ENCODE measurements at regions not wholly inside any gene's neighbourhood (a gene's known extent, or its start where the extent isn't known, plus 50 kb on each side); places are given as distances from the start of the nearest gene placed in this dataset.

DNA sequence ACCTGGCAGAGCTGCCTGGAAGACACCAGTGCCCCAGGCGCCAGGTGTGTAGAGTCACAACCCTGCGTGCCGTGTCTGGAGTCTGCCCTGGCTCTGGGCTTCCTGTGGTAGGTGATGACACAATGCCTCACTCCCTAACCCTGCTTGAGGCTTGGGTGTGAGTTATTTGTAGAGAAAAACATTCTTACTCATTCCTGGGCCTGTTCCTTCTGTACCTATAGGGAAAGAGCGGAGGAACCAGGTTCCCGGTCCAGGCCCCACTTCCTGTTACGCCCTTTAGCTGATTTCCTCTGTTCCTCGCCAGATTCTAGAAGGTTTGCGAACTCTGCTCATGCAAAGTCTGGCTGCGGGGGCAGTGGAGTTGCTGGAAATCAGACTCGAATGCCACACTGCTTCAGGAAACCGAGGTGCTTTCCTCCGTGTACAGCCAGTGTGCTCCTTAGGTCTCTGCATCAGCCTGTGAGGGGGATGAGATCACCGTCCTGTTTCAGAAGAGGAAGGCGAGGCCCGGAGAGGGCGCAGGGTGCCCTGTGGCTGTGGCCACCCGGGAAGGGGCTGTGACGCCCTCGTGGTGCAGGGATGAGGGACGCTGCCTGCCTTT lies 67.1 kb upstream of the DUSP22 start:
- DNase-seq (ENCODE audit: low read depth), result no peak

- DNase-seq (ENCODE audit: low read depth), result no peak
These were observed 66.4 kb upstream of the DUSP22 start for GRCh38 chr6:225907-226306.

DNA sequence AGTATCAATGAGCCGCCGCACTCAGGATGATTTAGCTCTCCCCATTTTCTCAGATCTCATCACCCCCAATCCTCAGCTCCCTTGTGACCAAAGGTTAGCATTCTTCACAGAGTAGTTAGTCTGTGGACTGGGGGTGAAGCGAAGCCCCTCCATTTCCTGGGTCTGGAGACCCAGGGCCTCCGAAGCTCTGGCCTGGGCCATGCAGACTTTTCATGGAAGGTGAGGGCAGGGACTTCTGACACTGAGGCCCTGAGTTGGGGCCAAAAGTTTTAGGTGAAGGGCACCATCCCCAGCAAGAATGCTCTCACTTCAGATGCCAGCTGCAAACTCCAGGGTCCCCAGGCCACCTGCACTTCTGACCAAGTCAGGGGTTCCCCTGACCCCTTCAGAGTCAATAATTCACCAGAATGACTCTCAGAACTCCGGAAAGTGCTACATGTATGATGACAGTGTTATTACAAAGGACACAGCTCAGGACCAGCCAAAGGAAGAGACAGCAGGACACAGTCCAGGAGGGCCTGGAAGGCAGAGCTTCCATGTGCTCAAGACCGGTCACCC lies 65.7 kb upstream of the DUSP22 start:
- DNase-seq (ENCODE audit: low read depth), result no peak

- DNase-seq (ENCODE audit: low read depth), result peak; percentile 70
These were observed 65.1 kb upstream of the DUSP22 start for GRCh38 chr6:227074-227782.

GRCh38 chr6:227812-228338 lies 64.4 kb upstream of the DUSP22 start:
- no peak for DNase-seq (ENCODE audit: low read depth)

- no peak for DNase-seq (ENCODE audit: low read depth)
These were observed 63.2 kb upstream of the DUSP22 start for GRCh38 chr6:228881-229651.

GRCh38 chr6:231779-232178 lies 60.5 kb upstream of the DUSP22 start:
- no peak for DNase-seq (ENCODE audit: low read depth)

DNA sequence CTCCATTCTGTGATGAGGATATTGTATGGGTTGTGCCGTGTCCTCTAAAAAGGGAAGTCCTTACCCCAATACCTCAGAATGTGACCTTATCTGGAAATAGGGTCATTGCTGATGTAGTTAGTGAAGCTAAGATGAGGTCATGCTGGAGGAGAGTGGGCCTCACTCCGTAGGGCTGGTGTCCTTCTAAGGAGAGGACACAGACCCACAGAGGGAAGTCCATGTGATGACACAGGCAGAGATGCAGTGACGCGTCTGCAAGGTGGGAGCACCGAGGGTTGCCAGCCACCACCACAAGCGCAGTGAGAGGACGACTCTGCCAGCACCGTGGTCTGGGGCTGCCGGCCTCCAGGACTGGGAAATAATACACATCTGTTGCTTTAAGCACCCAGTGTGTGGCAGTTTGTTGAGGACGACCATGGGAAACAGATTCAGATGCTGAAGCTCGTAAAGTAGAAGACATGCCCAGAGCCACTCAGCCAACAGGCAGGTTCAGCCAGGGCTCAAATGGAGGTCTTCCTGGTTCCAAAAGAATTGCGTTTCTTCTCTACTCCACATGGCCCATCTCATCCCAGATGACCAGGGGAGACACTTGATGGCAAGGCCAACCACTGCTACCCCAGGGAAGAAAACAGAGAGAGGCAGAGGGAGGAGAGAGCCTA lies 59.2 kb upstream of the DUSP22 start:
- no peak for DNase-seq (ENCODE audit: low read depth)

GRCh38 chr6:234706-235372 lies 57.4 kb upstream of the DUSP22 start:
- no peak for DNase-seq (ENCODE audit: low read depth)

GRCh38 chr6:235763-236360 lies 56.4 kb upstream of the DUSP22 start:
- peak; percentile 50 for DNase-seq (ENCODE audit: low read depth)

- no peak for DNase-seq (ENCODE audit: low read depth)
These were observed 55.8 kb upstream of the DUSP22 start for GRCh38 chr6:236519-236918.

GRCh38 chr6:240151-240550 lies 52.1 kb upstream of the DUSP22 start:
- no peak for DNase-seq (ENCODE audit: low read depth)

- no peak for DNase-seq (ENCODE audit: low read depth)
These were observed 50.9 kb upstream of the DUSP22 start for GRCh38 chr6:241336-241865.

All from LHCN-M2 (cell line).